IgD-negative memory B cell (primary cell): ENCODE measurements at regions not wholly inside any gene's neighbourhood (a gene's known extent, or its start where the extent isn't known, plus 50 kb on each side); places are given as distances from the start of the nearest gene placed in this dataset.
"Not testable (repeated sequence)": the region's sequence is repeated elsewhere in the genome, so short reads cannot be mapped to it uniquely, and the experiment has no call there.

ENCODE experiments used
- H3K27ac Mint-ChIP-seq, 3 donors: one replicate each; pipeline ENCODE4 v1.8.0; 2020 to 2022; ENCODE audit warnings: mild to moderate bottlenecking in 3 of 3, mixed read lengths in 3 of 3, moderate library complexity in 1 of 3
- H3K27me3 Mint-ChIP-seq: one replicate; pipeline ENCODE4 v1.8.0; 2021; ENCODE audit warnings: mixed read lengths
- H3K36me3 Mint-ChIP-seq: one replicate; pipeline ENCODE4 v1.8.0; 2020; ENCODE audit warnings: mild to moderate bottlenecking, mixed read lengths
- H3K4me1 Mint-ChIP-seq, 3 donors: one replicate each; pipeline ENCODE4 v1.8.0; 2020 to 2022; ENCODE audit warnings: mixed read lengths in 3 of 3, mild to moderate bottlenecking in 1 of 3
- H3K4me3 Mint-ChIP-seq, 4 donors: one replicate each; pipeline ENCODE4 v1.8.0; 2020 to 2022; ENCODE audit warnings: mild to moderate bottlenecking in 4 of 4, mixed read lengths in 4 of 4, moderate library complexity in 3 of 4
- H3K9me3 Mint-ChIP-seq, 3 donors: one replicate each; pipeline ENCODE4 v1.8.0; 2020 to 2021; ENCODE audit warnings: mixed read lengths in 3 of 3, mild to moderate bottlenecking in 1 of 3

DNA sequence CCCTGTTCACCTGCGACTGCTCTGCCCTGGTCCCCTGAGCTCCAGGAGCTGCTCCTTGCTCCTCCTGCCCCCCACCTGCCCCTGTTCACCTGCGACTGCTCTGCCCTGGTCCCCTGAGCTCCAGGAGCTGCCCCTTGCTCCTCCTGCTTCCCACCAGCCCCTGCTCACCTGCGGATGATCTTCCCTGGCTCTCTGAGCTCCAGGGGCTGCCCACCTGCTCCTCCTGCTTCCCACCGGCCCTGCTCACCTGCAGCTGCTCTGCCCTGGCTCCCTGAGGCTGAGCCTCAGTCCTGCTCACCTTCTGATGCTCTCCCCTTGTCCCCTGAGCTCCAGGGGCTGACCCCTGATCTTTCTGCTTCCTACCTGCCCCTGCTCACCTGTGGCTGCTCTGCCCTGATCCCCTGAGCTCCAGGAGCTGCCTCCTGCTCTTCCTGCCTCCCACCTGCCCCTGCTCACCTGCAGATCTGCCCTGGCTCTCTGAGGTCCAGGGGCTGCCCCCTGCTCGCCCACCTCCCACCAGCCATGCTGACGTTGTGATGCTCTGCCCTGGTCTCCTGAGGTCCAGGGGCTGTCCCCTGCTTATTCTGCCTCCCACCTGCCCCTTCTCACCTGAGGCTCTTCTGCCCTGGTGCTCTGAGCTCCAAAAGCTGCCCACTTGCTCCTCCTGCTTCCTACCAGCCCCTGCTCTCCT, 219.2 kb downstream of the TMEM121 start:
- H3K4me3 Mint-ChIP-seq = peak overlapping the region; percentile 14 to 92 (median 88)

DNA sequence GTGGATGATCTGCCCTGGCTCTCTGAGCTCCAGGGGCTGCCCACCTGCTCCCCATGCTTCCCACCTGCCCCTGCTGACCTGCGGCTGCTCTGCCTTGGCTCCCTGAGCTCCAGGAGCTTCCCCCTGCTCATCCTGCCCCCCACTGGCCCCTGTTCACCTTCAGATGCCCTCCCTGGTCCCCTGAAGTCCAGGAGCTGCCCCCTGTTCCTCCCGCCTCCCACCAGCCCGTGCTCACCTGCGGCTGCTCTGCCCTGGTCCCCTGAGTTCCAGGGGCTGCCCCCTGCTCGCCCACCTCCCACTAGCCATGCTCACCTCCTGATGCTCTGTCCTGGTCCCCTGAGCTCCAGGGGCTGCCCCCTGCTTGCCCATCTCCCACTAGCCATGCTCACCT, 219.7 kb downstream of the TMEM121 start:
- H3K4me3 Mint-ChIP-seq = peak overlapping the region; percentile 84 to 97 (median 92)
- H3K27me3 Mint-ChIP-seq = no peaks in the 10 kb centered on the region
- H3K36me3 Mint-ChIP-seq = peaks cover 1% of the 10 kb centered on the region
- H3K9me3 Mint-ChIP-seq = no peaks in the 10 kb centered on the region
- peaks cover 0 to 5% (median 2%) of the 10 kb centered on the region in 3 donors for H3K4me1 Mint-ChIP-seq
- peak overlapping the region in 1 of 3 donors; percentile 23 for H3K27ac Mint-ChIP-seq

More for the DNA sequence above, 219.2 kb downstream of the TMEM121 start:
- Mint-ChIP-seq H3K9me3 (no peaks in the 10 kb centered on the region), H3K4me1 (peaks cover 0 to 5% (median 2%) of the 10 kb centered on the region in 3 donors), H3K27me3 (no peaks in the 10 kb centered on the region), H3K27ac (peak overlapping the region in 1 of 3 donors; percentile 67), H3K36me3 (peaks cover 1% of the 10 kb centered on the region)

DNA sequence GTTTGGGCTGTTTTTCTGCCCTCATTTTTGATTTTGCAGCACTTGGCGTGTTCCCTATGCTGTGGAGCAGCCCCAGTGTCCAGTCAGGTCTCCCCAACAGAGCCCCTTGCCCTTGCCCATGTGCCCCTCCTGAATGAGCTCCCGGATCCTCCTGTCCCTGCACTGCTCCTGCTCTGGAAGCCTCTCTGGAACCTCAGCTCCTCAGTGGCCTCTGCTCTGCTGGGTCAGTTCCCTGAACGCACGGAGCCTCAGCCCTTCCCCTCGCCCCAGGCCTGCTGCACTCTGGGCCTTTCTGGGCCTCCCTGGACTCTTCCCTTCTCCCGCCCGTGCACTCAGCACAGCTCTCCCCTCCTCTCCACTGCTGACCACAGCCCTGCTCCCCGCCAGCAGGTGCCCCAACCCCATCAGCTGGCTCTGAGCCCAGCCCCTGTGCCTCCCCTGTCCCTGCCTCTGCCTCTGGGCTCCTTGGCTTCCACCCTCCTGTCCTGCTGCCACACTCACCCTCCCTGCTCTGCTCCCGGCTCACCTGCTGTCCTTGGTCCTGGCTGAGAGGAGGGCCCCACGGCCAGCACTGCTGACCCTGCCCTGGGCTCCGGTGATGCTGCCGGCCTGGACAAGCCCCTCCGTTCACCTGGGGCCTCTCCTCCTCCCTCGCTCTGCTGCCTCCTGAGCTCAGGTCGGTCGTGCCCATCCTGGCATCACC, 220.6 kb downstream of the TMEM121 start:
- H3K36me3 Mint-ChIP-seq, H3K27me3 Mint-ChIP-seq, H3K4me1 Mint-ChIP-seq, H3K9me3 Mint-ChIP-seq: not testable (repeated sequence)
- peak overlapping the region; percentile 91 to 97 (median 94) for H3K4me3 Mint-ChIP-seq
- H3K27ac Mint-ChIP-seq = peak overlapping the region in 1 of 3 donors; percentile 94

DNA sequence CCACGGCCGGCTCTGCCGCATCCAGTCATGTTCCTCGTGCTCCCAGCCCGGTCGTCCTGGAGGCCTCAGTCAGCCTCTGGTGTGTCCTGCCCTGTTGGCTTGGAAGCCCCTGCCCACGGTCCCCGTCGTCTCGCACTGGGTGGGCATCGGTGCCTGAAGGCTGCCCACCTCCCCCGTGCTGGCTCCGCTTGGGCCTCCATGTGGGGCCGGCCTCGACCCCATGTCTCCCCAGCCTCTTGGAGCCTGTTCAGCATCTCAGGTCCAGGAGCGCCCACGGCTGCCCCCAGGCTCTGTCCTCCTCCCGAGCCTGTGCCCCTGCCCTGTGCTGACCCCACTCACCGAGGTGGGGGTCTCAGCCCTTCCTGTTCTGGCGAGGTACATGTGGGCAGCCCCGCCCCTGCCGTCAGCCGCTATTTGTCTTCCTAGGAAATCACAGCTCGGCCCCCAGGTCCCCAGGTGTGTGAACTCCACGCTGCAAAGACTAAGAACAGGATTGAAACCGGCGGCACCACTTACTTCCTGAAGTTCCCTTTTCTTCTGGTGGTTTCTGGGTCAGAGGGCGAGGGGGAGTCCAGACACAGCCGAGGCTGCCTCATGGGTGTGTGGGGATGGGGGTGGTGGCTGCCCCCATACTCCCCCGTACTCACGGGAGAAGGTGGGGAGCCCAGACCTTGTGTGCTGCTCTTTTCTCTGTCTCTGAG, 221.3 kb downstream of the TMEM121 start:
- H3K36me3 Mint-ChIP-seq, H3K4me1 Mint-ChIP-seq, H3K27me3 Mint-ChIP-seq, H3K9me3 Mint-ChIP-seq: not testable (repeated sequence)
- peak overlapping the region; percentile 91 to 97 (median 94) for H3K4me3 Mint-ChIP-seq
- H3K27ac Mint-ChIP-seq = peak overlapping the region; percentile 81 to 94 (median 90)

DNA sequence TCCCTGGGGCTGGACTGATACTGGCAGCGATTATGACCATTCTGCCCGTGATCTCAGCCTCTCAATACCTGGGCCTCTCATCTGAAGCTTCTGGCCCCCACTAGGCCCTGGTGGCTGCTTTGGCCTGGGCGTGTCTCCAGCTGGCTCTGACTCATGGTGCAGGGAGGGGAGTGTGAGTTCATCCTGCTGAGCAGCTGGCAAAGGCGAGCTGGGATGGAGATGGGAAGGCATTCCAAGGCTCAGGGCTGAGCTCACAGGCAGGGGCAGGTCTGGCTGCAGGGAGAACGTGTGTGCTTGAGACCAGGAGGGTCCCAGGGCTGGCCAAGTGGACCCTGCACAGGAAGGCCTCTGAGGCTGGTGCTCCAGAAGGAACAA, 221.8 kb downstream of the TMEM121 start:
- Mint-ChIP-seq H3K27me3 (no peaks in the 10 kb centered on the region), H3K4me3 (peak overlapping the region; percentile 91 to 97 (median 94)), H3K27ac (peak overlapping the region; percentile 81 to 94 (median 90)), H3K9me3 (no peaks in the 10 kb centered on the region), H3K4me1 (no peaks in the 10 kb centered on the region), H3K36me3 (peaks cover 1% of the 10 kb centered on the region)

DNA sequence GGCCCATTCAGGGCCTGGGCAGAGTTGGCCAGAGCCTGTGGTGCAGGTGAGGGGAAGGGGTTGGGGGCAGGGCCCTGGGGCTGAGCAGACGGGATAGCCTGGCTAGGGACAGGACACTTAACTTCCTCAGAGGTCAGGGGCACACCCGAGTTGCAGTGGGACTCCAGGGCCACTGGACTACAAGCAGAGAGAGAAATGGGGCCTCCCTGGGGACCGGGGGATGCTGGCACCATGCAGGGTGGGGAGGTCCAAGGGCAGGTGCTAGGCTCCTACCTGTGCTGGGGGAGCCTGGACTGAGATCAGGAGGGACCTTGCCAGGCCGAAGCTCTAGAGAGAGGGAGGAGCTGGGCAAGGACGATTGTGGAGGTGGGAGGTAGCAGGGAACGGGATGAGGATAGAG, 222.3 kb downstream of the TMEM121 start:
- peak overlapping the region in 3 of 4 donors; percentile 91 to 96 (median 93) for H3K4me3 Mint-ChIP-seq
- not testable (repeated sequence) for H3K36me3 Mint-ChIP-seq, H3K27me3 Mint-ChIP-seq, H3K4me1 Mint-ChIP-seq, H3K9me3 Mint-ChIP-seq
- H3K27ac Mint-ChIP-seq = peak overlapping the region in 1 of 3 donors; percentile 59

DNA sequence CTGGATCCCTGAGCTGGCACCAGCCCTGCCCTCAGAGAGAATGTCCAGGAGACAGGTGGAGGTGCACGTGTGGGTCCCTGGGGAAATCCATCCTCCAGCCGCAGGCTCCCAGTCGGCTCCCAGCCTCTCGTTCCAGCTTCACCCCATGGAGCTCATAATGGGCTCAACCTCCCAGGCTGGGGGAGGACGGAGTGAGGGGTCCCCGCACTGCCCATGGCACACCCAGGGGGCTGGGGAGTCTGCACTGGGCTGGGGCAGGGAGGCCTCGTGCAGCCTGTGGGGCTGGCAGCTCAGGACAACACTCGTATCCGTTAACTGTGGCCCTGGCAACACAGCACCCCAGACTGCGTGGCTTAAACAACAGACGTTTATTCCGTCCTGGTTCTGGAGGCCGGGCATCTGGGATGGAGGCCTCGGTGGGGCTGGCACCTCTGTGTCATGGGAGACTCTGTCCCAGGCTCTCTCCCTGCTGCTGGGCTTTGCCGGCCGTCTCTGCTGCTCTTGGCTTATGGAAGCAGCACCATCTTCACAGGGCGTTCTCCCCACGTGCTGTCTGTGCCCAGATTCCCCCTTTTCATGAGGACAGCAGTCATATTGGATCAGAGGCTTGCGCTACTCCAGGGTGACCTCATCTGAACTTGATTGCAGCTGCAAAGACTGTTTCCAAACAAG, 223.6 kb downstream of the TMEM121 start:
- not testable (repeated sequence) for H3K27ac Mint-ChIP-seq, H3K36me3 Mint-ChIP-seq, H3K4me3 Mint-ChIP-seq, H3K4me1 Mint-ChIP-seq, H3K27me3 Mint-ChIP-seq, H3K9me3 Mint-ChIP-seq

DNA sequence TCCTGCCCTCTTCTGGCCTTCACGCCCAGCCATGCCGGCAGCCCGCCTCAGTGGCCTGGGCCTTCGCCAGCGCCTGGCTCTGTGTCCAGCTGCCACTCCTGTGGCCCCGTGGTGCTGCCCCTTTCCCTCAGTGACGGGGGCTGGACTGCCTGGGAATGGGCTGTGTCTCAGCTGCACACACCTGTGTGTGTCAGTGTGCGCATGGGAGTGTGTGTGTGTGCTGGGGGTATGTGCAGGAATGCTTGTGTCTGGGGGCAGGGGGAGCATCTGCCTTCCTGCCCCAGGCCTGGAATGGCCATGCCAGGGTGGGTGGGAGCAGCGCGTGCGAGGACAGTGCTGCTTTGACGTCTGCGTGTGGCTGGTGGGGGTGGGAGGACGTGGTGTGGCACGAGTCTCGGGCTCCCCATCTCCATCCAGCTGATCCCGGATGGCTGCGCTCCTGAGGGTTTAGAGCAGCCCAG, 224.9 kb downstream of the TMEM121 start:
- not testable (repeated sequence) for H3K9me3 Mint-ChIP-seq, H3K27me3 Mint-ChIP-seq, H3K27ac Mint-ChIP-seq, H3K36me3 Mint-ChIP-seq, H3K4me3 Mint-ChIP-seq, H3K4me1 Mint-ChIP-seq

DNA sequence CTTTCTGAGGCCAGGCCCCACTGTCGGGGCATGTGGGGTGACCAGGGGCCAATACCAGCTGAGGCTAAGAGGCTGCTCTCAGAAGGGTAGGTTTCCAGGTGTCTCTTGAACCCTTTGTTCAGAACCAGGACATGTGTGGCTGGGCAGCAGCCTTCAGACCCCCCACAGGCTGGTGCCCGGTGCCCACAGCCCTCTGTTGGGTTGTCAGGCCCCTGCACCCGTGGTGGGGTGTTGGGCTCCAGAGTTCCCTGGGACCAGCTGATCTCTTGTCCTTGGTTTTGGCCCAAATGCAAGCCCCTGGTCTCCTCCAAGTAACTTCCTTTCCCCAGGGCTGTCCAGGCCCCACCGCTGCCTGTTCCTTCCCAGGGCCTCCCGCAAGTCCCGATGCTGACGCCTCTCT, 226.0 kb downstream of the TMEM121 start:
- H3K36me3 Mint-ChIP-seq, H3K4me3 Mint-ChIP-seq, H3K27ac Mint-ChIP-seq, H3K9me3 Mint-ChIP-seq, H3K4me1 Mint-ChIP-seq, H3K27me3 Mint-ChIP-seq: not testable (repeated sequence)

DNA sequence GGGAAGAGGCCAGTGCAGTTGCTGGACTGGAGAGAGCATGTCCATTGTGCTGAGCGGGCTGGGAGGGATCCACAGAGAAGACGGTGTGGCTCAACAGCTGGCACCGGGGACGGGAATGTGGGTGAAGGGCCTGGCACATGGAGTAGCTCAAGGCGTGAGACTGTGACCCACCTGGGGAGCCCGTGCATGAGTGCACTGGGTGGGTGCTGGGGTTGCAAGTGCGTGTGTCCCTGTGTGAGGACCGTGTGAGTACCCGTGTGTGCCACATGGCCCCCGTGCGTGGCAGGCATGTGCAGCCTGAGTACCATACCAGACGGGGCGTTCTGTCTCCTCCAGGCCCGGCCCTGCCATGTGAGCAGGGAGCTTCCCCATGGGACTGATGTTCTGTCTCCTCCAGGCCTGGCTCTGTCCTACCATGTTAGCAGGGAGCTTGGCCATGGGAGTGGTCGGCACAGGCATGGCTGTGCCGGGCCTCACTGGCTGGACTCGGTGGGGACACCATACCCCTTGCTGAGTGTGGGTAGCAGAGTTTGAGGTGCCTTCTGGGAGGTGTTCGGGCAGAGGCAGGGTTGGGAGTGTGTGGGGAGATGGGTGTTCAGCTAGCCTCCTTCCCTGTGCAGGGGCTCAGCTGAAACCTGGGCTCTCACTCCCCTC, 234.4 kb downstream of the TMEM121 start:
- no peaks in the 10 kb centered on the region for H3K36me3 Mint-ChIP-seq
- no peak overlapping the region for H3K4me3 Mint-ChIP-seq
- H3K27ac Mint-ChIP-seq = peak overlapping the region in 1 of 3 donors; percentile 53
- peaks cover 0 to 2% (median 0%) of the 10 kb centered on the region in 3 donors for H3K9me3 Mint-ChIP-seq
- no peaks in the 10 kb centered on the region for H3K27me3 Mint-ChIP-seq
- H3K4me1 Mint-ChIP-seq = peaks cover 0 to 4% (median 3%) of the 10 kb centered on the region in 3 donors

DNA sequence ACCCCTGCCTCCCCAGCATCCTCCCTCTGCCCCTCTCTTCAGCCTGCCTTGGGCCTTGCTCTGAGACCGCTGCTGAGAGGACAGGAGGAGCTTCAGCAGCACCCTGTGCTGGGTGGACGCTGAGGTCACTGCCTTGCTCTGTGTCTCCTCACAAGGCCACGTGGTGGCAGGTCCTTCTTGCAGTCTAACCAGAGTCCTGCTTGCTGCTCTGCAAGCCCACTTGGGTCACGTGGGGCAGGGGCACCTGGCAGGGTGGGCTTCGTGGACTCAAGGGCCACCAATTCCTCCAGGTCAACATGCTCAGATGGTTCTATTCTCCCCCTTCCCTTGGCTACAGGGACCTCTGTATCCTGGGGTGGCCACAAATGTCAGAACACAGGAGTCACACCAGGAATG, 235.0 kb downstream of the TMEM121 start:
- peak overlapping the region in 1 of 3 donors; percentile 2 for H3K27ac Mint-ChIP-seq
- not testable (repeated sequence) for H3K4me1 Mint-ChIP-seq

DNA sequence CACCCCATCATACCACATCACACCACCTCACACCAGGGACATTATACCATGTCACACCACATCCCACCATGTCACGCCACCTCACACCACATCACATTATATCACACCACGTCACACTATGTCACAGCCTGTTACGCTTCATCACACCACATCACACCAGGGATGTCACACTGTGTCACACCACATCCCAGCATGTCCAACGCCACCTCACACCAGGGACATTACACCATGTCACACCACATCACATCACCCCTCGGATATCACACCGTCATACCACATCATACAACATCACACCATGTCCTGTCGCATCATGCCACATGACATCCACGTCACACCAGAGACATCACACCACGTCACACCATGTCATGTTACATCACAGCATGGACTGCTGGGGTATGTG, 235.5 kb downstream of the TMEM121 start:
- no peaks in the 10 kb centered on the region for H3K36me3 Mint-ChIP-seq
- H3K27me3 Mint-ChIP-seq = no peaks in the 10 kb centered on the region
- H3K9me3 Mint-ChIP-seq = peaks cover 0 to 2% (median 0%) of the 10 kb centered on the region in 3 donors
- peak overlapping the region in 2 of 3 donors; percentile 2 to 81 for H3K27ac Mint-ChIP-seq
- H3K4me1 Mint-ChIP-seq = peaks cover 0 to 4% (median 3%) of the 10 kb centered on the region in 3 donors
- H3K4me3 Mint-ChIP-seq = peak overlapping the region in 1 of 4 donors; percentile 0

More for the DNA sequence above, 235.0 kb downstream of the TMEM121 start:
- not testable (repeated sequence) for H3K4me3 Mint-ChIP-seq, H3K27me3 Mint-ChIP-seq, H3K9me3 Mint-ChIP-seq, H3K36me3 Mint-ChIP-seq

DNA sequence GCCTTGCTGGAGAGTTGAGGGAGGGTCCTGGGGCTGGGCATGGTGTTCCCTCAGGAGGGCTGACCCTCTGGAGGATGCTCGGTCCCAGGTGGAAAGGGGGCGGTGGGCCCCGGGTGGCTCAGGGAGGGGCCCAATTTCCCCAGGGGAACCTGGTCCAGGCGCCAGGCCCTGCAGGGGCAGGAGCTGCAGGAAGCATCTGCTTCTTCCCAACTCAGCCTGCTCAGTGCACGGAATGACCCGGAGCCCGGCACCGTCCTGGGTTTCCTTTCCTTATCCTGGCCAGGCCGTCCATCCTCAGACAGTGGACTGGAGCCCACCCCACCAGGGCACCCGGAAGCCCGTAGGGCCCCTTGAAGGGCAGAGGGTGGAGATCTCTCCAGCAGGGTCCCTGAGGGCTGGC, 235.9 kb downstream of the TMEM121 start:
- not testable (repeated sequence) for H3K4me3 Mint-ChIP-seq, H3K9me3 Mint-ChIP-seq, H3K4me1 Mint-ChIP-seq, H3K27ac Mint-ChIP-seq, H3K36me3 Mint-ChIP-seq, H3K27me3 Mint-ChIP-seq

DNA sequence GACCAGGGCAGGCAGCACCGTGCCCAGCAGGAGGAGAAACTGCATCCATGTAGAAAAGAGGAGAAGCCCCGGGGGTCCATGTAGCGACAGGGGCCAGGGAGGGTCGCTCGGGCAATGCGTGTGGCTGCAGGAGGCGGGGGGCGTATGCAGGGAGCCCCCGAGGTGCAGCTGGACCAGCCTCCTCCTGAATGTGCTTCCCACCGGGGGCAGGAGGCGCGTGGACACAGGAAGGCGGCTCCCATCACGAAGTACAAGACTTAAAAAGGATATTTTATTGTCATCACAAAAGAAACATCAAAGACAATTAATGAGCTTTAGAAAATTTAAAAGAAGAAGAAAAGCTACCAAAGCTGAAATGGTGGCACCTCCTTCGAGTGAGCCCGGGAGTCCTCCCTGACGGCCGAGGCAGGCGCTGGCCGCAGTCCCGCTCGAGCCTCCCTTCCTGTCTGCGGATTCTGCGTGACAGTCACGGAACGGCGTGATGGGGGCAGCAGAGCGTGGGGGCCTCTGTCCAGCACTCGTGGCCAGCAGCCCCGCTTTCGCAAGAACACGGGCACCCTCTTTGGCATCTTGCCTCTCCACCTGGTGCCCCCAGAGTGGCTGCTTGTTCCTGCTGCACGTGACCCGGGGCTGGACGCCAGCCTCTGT, 238.0 kb downstream of the TMEM121 start:
- H3K27me3 Mint-ChIP-seq, H3K27ac Mint-ChIP-seq, H3K9me3 Mint-ChIP-seq, H3K4me1 Mint-ChIP-seq, H3K4me3 Mint-ChIP-seq, H3K36me3 Mint-ChIP-seq: not testable (repeated sequence)
